Neutrophil (primary cell): ENCODE measurements at regions not wholly inside any gene's neighbourhood (a gene's known extent, or its start where the extent isn't known, plus 50 kb on each side); places are given as distances from the start of the nearest gene placed in this dataset.

Experiments
- H3K27ac ChIP-seq: fragments of 200-600 bp; sonication (generic); 2 replicates; pipeline ENCODE4 v1.5.1; 2016; ENCODE audit warnings: mild to moderate bottlenecking, moderate library complexity
- H3K27me3 ChIP-seq: fragments of 200-600 bp; sonication (generic); 2 replicates; pipeline ENCODE4 v1.6.0; 2016; ENCODE audit warnings: mild to moderate bottlenecking
- H3K36me3 ChIP-seq: fragments of 200-600 bp; sonication (generic); 2 replicates; pipeline ENCODE4 v1.5.1; 2017
- H3K4me1 ChIP-seq, 2 experiments: fragments of 200-600 bp in 1 of 2; sonication (generic) in 1 of 2; 1 replicate in 1 of 2; 2 replicates in 1 of 2; pipeline versions ENCODE4 v1.5.1 to v1.6.1; 2013 to 2016; ENCODE audit warnings: low read depth in 1 of 2, low read length in 1 of 2, mild to moderate bottlenecking in 1 of 2, moderate library complexity in 1 of 2; ENCODE audit not compliant: control insufficient read depth in 1 of 2, insufficient read depth in 1 of 2
- H3K4me3 ChIP-seq, 2 experiments: fragments of 200-600 bp in 1 of 2; sonication (generic) in 1 of 2; 1 replicate in 1 of 2; 2 replicates in 1 of 2; pipeline ENCODE4 v1.5.1; 2013 to 2016; ENCODE audit warnings: low read depth in 1 of 2, low read length in 1 of 2, mild to moderate bottlenecking in 1 of 2, moderate library complexity in 1 of 2
- H3K9me3 ChIP-seq: fragments of 200-600 bp; sonication (generic); 2 replicates; pipeline ENCODE4 v1.5.1; 2016
- CTCF ChIP-seq: fragments of 200-600 bp; sonication (generic); IDR thresholded peaks from 2 replicates; pipeline ENCODE4 v1.5.1; 2016; ENCODE audit warnings: antibody characterized with exemption

GRCh38 chr10:42477170-42477569 lies 161.2 kb downstream of the ZNF33B start:
- no peaks in the 10 kb centered on the region for H3K4me1 ChIP-seq
- no peaks in the 10 kb centered on the region for H3K9me3 ChIP-seq
- no peak overlapping the region for H3K4me3 ChIP-seq
- H3K27me3 ChIP-seq = peaks cover 30% of the 10 kb centered on the region
- TF ChIP-seq CTCF = no peak
- no peaks in the 10 kb centered on the region for H3K36me3 ChIP-seq
- H3K27ac ChIP-seq = no peak overlapping the region

GRCh38 chr10:42476101-42476500 lies 162.3 kb downstream of the ZNF33B start:
- Histone ChIP-seq H3K27ac (no peak overlapping the region), H3K9me3 (no peaks in the 10 kb centered on the region), H3K27me3 (peaks cover 30% of the 10 kb centered on the region), H3K36me3 (no peaks in the 10 kb centered on the region), H3K4me1 (no peaks in the 10 kb centered on the region), H3K4me3 (no peak overlapping the region)
- no peak for TF ChIP-seq CTCF

GRCh38 chr10:42475168-42476098 lies 162.9 kb downstream of the ZNF33B start:
- no peaks in the 10 kb centered on the region for H3K4me1 ChIP-seq
- H3K4me3 ChIP-seq = no peak overlapping the region
- H3K9me3 ChIP-seq = no peaks in the 10 kb centered on the region
- H3K27me3 ChIP-seq = peaks cover 30% of the 10 kb centered on the region
- H3K27ac ChIP-seq = no peak overlapping the region
- H3K36me3 ChIP-seq = no peaks in the 10 kb centered on the region
- TF ChIP-seq CTCF = no peak

- no peaks in the 10 kb centered on the region for H3K4me1 ChIP-seq
- no peaks in the 10 kb centered on the region for H3K27me3 ChIP-seq
- H3K4me3 ChIP-seq = no peak overlapping the region
- H3K9me3 ChIP-seq = no peaks in the 10 kb centered on the region
- no peaks in the 10 kb centered on the region for H3K36me3 ChIP-seq
- no peak overlapping the region for H3K27ac ChIP-seq
- no peak for TF ChIP-seq CTCF
Measured at GRCh38 chr10:42454313-42454712, 184.1 kb downstream of the ZNF33B start.

GRCh38 chr10:42431095-42431494 lies 207.3 kb downstream of the ZNF33B start:
- no peak overlapping the region for H3K4me3 ChIP-seq
- no peak overlapping the region for H3K27ac ChIP-seq
- no peak for TF ChIP-seq CTCF
- H3K9me3 ChIP-seq = no peaks in the 10 kb centered on the region
- H3K4me1 ChIP-seq = no peaks in the 10 kb centered on the region
- no peaks in the 10 kb centered on the region for H3K36me3 ChIP-seq
- no peaks in the 10 kb centered on the region for H3K27me3 ChIP-seq
